CD4-positive, alpha-beta T cell treated with Interleukin-15 for 4 hours (primary cell): ENCODE measurements at regions not wholly inside any gene's neighbourhood (a gene's known extent, or its start where the extent isn't known, plus 50 kb on each side); places are given as distances from the start of the nearest gene placed in this dataset.
"Not testable (repeated sequence)": the region's sequence is repeated elsewhere in the genome, so short reads cannot be mapped to it uniquely, and the experiment has no call there.

ENCODE experiments used
- DNase-seq: peaks from one replicate; pipeline ENCODE4 v3.0.0-alpha.2; 2020; ENCODE audit warnings: low spot score

GRCh38 chr1:245062741-245063305, 92.0 kb upstream of the KIF26B start:
- no peak for DNase-seq

DNA sequence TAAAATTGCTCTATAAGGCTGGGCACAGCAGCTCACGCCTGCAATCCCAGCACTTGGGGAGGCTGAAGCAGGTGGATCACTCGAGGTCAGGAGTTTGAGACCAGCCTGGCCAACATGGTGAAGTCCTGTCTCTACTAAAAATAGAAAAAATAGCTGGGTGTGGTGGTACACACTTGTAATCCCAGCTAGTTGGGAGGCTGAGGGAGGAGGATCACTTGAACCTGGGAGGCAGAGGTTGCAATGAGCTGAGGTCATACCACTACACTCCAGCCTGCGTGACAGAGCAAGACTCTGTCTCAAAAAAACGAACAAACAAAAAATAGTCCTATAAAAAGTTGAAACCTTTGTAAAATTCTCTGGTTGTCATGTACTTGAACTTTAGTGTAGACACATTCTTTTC, 93.0 kb upstream of the KIF26B start:
- not testable (repeated sequence) for DNase-seq

DNA sequence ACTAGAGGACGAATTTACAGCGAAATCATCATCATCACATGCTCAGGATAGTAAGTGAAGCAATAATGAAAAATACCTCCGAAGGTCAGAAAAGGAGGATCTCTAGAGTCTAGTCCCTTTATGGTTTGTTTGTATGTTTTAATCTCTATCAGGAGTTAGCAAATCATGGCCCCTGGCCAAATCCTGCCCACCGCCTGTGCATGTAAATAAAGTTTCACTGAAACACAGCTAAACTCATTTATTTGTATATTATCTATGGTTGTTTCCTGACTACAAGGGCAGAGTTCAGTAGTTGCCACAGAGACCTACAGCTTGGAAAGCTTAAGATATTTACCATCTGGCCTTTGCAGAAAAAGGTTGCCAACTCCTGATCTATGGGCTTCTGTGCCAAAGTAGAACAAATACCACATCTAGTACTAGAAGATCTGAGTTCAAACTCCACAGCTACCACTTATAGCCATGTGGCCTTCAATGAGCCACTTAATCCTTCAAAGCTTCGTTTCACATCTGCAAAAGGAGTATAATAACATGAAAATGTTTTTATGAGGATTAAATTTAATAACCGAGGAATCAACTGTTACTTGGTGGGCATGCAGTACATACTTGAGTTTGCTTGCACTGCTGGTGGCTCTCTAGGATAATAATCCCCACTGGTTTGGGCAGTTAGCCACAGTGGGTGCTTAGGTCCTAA, 94.0 kb upstream of the KIF26B start:
- no peak for DNase-seq

GRCh38 chr1:245059806-245060424, 94.9 kb upstream of the KIF26B start:
- no peak for DNase-seq

DNA sequence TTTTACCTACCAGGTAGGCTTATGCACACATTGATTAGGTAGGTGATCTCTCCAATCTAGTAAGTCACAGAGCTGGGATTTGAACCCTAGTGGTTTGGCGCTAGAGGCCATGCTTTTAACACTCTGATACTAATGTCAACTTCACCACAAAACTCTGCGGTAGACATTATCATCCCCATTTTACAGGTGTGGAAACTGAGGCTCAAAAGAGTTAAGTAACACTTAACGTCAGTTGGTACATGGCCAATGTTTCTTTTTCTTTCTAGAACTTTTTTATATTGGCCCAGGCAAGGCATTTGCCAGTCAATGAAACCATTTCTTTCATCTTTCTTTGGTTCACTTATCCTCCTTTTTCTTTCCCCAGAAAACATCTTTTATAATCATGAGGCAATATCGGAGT, 95.9 kb upstream of the KIF26B start:
- no peak for DNase-seq

DNA sequence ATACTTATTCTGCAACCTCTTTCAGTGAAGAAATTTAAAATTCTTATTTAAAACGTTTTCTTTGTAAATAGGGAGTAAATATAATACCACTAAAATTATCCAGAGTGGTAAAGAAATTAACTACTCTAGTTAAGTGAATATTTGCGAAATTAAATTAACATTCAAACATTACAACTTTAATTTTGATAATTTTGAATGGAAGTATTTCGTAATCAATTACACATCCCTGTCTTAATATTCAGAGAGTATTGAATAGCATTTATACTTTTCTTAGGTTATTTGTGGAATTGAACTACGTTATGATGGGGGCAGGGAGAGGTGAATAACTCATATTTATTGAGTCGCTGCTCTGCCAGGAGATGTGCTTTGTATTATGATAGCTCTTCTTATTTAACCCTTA, 96.3 kb upstream of the KIF26B start:
- DNase-seq, result no peak

- peak; percentile 4 for DNase-seq
Observed at GRCh38 chr1:245056913-245057312, 97.9 kb upstream of the KIF26B start.

DNA sequence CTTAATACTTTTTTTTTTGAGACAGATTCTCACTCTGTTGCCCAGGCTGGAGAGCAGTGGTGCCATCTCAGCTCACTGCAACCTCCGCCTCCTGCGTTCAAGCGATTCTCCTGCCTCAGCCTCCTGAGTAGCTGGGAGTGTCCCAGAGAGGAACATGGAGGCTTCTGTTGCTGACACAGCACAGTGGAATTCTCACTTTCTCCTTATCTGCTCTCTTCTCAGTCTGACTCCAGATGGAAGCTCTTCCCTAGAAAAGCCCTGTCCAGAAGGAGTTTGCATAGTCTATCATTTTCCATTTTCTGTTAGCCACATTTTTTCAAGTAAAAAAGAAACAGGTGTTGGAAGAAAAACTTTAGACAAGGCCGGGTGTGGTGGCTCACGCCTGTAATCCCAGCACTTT, 98.5 kb upstream of the KIF26B start:
- not testable (repeated sequence) for DNase-seq

- no peak for DNase-seq
Observed at GRCh38 chr1:245055752-245056151, 99.0 kb upstream of the KIF26B start.

GRCh38 chr1:245054507-245055270, 100.1 kb upstream of the KIF26B start:
- DNase-seq, result no peak

- DNase-seq, result no peak
Observed at GRCh38 chr1:245054105-245054504, 100.7 kb upstream of the KIF26B start.

GRCh38 chr1:245052258-245052657, 102.5 kb upstream of the KIF26B start:
- no peak for DNase-seq

- no peak for DNase-seq
Observed at GRCh38 chr1:245051349-245052221, 103.2 kb upstream of the KIF26B start.

DNA sequence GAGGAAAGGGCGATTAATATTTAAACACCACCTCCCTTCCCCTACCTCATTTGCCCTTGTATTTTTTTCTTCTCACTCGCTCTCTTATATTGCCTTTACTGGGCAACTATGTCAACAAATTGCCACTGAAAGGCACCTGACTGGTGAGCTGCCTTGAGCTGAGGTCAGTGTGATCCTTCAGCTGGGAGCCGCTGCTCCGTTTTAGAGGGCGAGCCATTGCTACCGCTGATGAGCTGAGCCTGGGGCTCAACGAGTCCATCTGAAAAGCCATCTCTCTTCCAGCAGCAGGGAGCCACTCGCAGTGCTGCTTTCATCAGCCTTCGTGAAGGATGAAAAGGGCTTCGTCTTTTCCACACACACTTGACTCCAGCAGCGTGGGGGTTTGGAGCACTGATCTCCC, 108.0 kb upstream of the KIF26B start:
- no peak for DNase-seq

GRCh38 chr1:245046315-245046714, 108.5 kb upstream of the KIF26B start:
- no peak for DNase-seq

GRCh38 chr1:245045087-245045881, 109.5 kb upstream of the KIF26B start:
- no peak for DNase-seq

GRCh38 chr1:245043611-245043940, 111.2 kb upstream of the KIF26B start:
- DNase-seq, result no peak

DNA sequence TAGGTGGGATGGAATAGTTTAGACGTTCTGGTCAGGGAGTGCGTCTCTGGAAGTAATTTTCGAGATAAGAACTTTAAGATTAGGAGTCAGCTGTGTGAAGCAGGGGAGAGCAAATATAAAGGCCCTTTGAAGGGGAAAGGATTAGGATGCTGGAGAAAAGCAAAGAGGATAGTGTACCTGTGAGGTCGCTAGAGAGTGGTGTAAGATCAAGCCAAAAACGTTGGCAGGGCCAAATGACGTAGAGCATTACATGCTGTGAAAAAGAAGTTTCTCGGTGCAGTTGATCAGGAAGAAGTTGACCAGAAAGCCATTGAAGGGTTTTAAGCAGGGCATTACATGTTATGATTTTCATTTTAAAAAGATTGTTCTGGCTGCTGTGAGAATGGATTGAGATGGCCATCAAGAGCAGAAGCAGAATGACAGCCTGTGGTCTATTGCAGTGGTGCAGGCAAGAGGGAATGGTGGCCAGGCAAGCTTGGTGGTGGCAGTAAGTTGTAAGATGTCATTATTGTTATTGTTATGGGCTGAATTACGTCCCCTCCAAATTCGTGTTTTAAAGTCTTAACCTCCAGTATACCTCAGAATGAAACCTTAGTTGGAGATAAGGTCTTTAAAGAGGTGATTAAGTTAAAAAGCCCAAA, 113.6 kb upstream of the KIF26B start:
- no peak for DNase-seq

GRCh38 chr1:245039196-245039595, 115.6 kb upstream of the KIF26B start:
- no peak for DNase-seq

DNA sequence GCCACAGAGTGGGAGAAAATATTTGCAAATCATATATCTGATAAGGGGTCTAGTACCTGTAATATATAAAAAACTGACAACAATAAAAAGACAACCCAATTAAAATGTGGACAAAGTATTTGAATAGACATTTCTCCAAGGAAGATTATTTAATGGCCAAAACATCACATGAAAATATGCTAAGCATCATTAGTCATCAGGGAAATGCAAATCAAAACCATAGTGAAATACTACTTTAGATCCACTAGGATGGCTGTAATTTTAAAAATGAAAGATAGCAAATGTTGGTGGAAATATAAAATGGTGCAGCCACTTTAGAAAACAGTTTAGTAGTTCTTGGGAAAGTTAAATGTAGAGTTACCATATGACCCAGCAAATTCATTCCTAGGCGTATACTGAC, 118.7 kb upstream of the KIF26B start:
- no peak for DNase-seq

DNA sequence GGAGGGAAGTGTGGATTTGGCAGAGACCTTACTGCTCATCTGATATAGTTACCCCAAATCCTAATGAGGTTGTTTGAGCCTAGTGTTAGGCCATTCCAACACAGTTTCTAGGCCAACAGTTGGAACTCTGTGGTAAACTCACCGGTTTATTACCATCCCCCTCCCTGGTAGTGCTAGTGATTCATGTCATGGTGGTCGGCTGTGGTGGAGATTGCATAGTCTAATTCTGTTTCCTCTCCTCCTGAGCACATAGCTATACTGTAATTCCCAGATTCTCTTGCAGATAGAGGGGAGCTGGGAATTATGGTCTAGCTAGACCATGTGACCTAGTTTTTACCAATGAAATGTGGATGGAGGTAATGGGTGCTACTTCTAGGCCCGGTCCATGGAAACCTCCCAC, 123.7 kb upstream of the KIF26B start:
- DNase-seq, result no peak
